Upper lobe of left lung (tissue), 6 donors: ENCODE measurements at regions not wholly inside any gene's neighbourhood (a gene's known extent, or its start where the extent isn't known, plus 50 kb on each side); places are given as distances from the start of the nearest gene placed in this dataset.

Source experiments
- ATAC-seq, 2 donors: fragments of 200-7000 bp; cut with Tn5 transposase; one replicate each; pipeline ENCODE4 v1.9.1; 2022; ENCODE audit warnings: mild to moderate bottlenecking in 2 of 2, moderate library complexity in 2 of 2; ENCODE audit not compliant: low FRiP score in 2 of 2
- DNase-seq, 2 donors: peaks; one replicate each; pipeline ENCODE4 v3.0.0-alpha.2; 2019 to 2020
- H3K27ac ChIP-seq, 4 donors: fragments of 200-600 bp; sonication (generic); one replicate each; pipeline ENCODE4 v1.5.1; 2016 to 2019
- H3K27me3 ChIP-seq, 4 donors: fragments of 200-600 bp; sonication (generic); one replicate each; pipeline ENCODE4 v1.5.1; 2017 to 2019
- H3K36me3 ChIP-seq, 4 donors: fragments of 200-600 bp; sonication (generic); one replicate each; pipeline ENCODE4 v1.5.1; 2016 to 2019
- H3K4me1 ChIP-seq, 4 donors: fragments of 200-600 bp; sonication (generic); one replicate each; pipeline ENCODE4 v1.5.1; 2018 to 2019
- H3K4me3 ChIP-seq, 4 donors: fragments of 200-600 bp; sonication (generic); one replicate each; pipeline ENCODE4 v1.5.1; 2017 to 2019; ENCODE audit warnings: mild to moderate bottlenecking in 2 of 4, moderate library complexity in 1 of 4
- H3K9me3 ChIP-seq, 4 donors: fragments of 200-600 bp; sonication (generic); one replicate each; pipeline ENCODE4 v1.5.1; 2018 to 2019
- CTCF ChIP-seq, 6 experiments: fragments of 450-650 bp in 4 of 6; fragments of 200-600 bp in 2 of 6; sonication (generic) in 2 of 6; IDR thresholded peaks; one replicate each; pipeline ENCODE4 v1.5.1; 2016 to 2019; ENCODE audit warnings: antibody characterized with exemption in 6 of 6
- EP300 ChIP-seq, 4 donors: sonication (generic); formaldehyde crosslinking; IDR thresholded peaks; one replicate each; pipeline ENCODE4 v1.5.1; 2017; ENCODE audit warnings: antibody characterized with exemption in 4 of 4, control low read depth in 2 of 4
- POLR2A ChIP-seq, 4 donors: fragments of 450-650 bp; IDR thresholded peaks; one replicate each; pipeline ENCODE4 v1.5.1; 2016 to 2017; ENCODE audit warnings: antibody characterized with exemption in 4 of 4, mild to moderate bottlenecking in 2 of 4
- POLR2AphosphoS5 ChIP-seq, 2 donors: sonication (generic); formaldehyde crosslinking; IDR thresholded peaks; one replicate each; pipeline ENCODE4 v1.5.1; 2017; ENCODE audit warnings: antibody characterized with exemption in 2 of 2
- WGBS, 2 donors: methylation state at CpG; one replicate each; pipeline ENCODE4 v1.1.5; 2017 to 2018; 5-methylcytosine and 5-hydroxymethylcytosine counted together
- donor health status: DM: no; HTN: no; CAD: no; lungs with moderate emphysema.
- donor health status: DM: no; HTN: yes; CAD: no; lungs with severe emphysema.

GRCh38 chr15:47824147-47824546 is 106.8 kb downstream of the SEMA6D start:
- ATAC-seq (no peak), DNase-seq (no peak)
- Histone ChIP-seq H3K4me1 (no peaks in the 10 kb centered on the region), H3K9me3 (no peaks in the 10 kb centered on the region), H3K36me3 (no peaks in the 10 kb centered on the region), H3K27ac (no peak overlapping the region), H3K4me3 (no peak overlapping the region), H3K27me3 (no peaks in the 10 kb centered on the region)
- WGBS, 2 donors, result 60 to 64% methylated on average over 4 of the region's 4 CpGs
- TF ChIP-seq POLR2AphosphoS5 (IDR thresholded peaks at IDR 0.05) (no peak), POLR2A (IDR thresholded peaks at IDR 0.05) (no peak), EP300 (IDR thresholded peaks at IDR 0.05) (no peak), CTCF (IDR thresholded peaks at IDR 0.05) (no peak)

DNA sequence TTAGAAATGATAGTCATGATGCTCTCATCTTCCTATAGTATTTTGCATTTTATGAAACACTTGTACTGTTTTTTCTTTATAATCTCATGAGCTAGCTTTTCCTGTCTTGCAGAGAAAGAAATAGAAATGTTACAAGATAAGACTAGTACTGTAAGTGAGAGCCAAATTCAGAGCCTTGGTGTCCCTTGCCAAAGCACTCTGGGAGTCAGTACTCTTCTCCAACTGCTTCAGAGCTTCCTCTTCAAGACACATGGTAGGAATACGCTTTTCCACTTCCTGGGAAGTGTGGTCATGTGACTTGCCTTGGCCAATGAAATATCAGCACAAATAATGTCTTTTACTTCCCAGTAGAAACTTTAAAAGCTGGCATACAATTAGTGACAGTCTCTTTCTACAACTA is 112.4 kb downstream of the SEMA6D start:
- no peak overlapping the region for H3K4me3 ChIP-seq
- no peak for DNase-seq
- H3K4me1 ChIP-seq, result no peaks in the 10 kb centered on the region
- TF ChIP-seq EP300 (IDR thresholded peaks at IDR 0.05) (no peak), CTCF (IDR thresholded peaks at IDR 0.05) (no peak), POLR2AphosphoS5 (IDR thresholded peaks at IDR 0.05) (no peak), POLR2A (IDR thresholded peaks at IDR 0.05) (no peak)
- ATAC-seq, result no peak
- H3K36me3 ChIP-seq, result no peaks in the 10 kb centered on the region
- H3K9me3 ChIP-seq, result no peaks in the 10 kb centered on the region
- H3K27me3 ChIP-seq, result no peaks in the 10 kb centered on the region
- no peak overlapping the region for H3K27ac ChIP-seq
- 70 to 89% methylated on average over 1 of the region's 1 CpG for WGBS, 2 donors

DNA sequence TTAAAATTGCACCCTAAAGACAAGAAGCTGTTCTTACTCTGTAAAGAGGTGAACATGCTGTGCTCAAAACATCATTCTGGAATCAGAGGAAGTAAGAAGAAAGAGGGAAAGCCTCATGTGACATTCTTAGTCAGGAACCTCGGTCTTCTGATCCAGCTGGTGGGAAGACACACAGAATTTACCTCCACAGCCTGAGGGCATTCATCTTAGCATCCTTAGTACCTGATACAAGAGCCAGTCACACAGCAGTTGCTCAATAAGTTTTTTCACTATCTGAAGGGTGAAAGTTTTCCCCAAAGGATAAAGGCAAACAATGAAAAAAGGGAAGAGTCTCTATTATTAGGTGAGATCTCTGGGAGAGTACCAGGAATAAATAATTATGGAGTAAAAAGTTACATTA is 116.8 kb downstream of the SEMA6D start:
- Histone ChIP-seq H3K9me3 (no peaks in the 10 kb centered on the region), H3K4me3 (no peak overlapping the region), H3K27me3 (no peaks in the 10 kb centered on the region), H3K4me1 (no peaks in the 10 kb centered on the region), H3K36me3 (no peaks in the 10 kb centered on the region), H3K27ac (no peak overlapping the region)
- ATAC-seq (no peak), DNase-seq (no peak)
- 65 to 80% methylated on average over 1 of the region's 1 CpG for WGBS, 2 donors
- TF ChIP-seq EP300 (IDR thresholded peaks at IDR 0.05), result no peak

DNA sequence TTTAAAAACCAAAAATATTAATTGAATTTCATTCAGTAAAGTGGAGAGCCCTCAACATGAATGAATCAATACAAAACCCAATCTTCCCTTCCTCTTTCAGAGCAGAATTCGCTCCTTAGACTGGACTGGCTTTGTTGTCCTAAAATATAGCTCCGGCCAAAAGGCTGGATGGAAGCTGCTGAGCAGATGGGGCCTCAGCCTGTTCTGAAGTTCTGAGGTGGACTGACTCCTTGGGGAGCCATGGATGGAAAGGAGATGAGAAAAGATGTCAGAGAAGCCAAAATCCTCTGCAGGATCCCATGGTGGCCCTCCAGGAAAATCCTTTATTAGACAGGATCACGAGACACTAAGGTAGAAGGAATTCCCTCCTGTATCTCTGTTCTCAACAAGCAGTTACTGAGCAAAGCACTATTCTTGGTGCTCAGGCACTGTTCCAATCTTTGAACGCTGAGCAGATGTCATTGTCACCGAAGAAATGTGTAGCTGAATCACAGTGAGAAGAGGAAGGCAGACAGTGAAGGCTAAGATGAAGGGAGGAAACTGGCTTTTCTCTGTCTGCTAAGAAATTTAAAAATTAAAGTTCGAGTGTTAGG is 122.0 kb downstream of the SEMA6D start:
- WGBS, 2 donors, result 68 to 69% methylated on average over 6 of the region's 6 CpGs
- H3K9me3 ChIP-seq, result no peaks in the 10 kb centered on the region
- H3K27me3 ChIP-seq, result no peaks in the 10 kb centered on the region
- no peaks in the 10 kb centered on the region for H3K36me3 ChIP-seq
- DNase-seq (no peak), ATAC-seq (no peak)
- TF ChIP-seq CTCF (IDR thresholded peaks at IDR 0.05) (no peak), EP300 (IDR thresholded peaks at IDR 0.05) (no peak), POLR2A (IDR thresholded peaks at IDR 0.05) (no peak), POLR2AphosphoS5 (IDR thresholded peaks at IDR 0.05) (no peak)
- no peak overlapping the region for H3K4me3 ChIP-seq
- no peak overlapping the region for H3K27ac ChIP-seq
- H3K4me1 ChIP-seq, result no peaks in the 10 kb centered on the region

GRCh38 chr15:47843124-47843663 is 125.9 kb downstream of the SEMA6D start:
- no peak overlapping the region for H3K4me3 ChIP-seq
- ATAC-seq, result no peak
- H3K4me1 ChIP-seq, result no peaks in the 10 kb centered on the region
- no peaks in the 10 kb centered on the region for H3K36me3 ChIP-seq
- WGBS, 2 donors, result 84 to 92% methylated on average over 4 of the region's 4 CpGs
- TF ChIP-seq EP300 (IDR thresholded peaks at IDR 0.05) (no peak), CTCF (IDR thresholded peaks at IDR 0.05) (no peak), POLR2A (IDR thresholded peaks at IDR 0.05) (no peak), POLR2AphosphoS5 (IDR thresholded peaks at IDR 0.05) (no peak)
- H3K27me3 ChIP-seq, result no peaks in the 10 kb centered on the region
- no peak overlapping the region for H3K27ac ChIP-seq
- no peak for DNase-seq
- H3K9me3 ChIP-seq, result no peaks in the 10 kb centered on the region
